HG03066 (cell line): ENCODE measurements at regions not wholly inside any gene's neighbourhood (a gene's known extent, or its start where the extent isn't known, plus 50 kb on each side); places are given as distances from the start of the nearest gene placed in this dataset.
A peak's percentile ranks its signal among the peaks of the same experiment; 100 is the strongest.

Experiments used
- ATAC-seq: cut with Tn5 transposase; IDR thresholded peaks from one replicate; pipeline ENCODE4 v1.9.1; 2021; ENCODE audit warnings: low read depth; ENCODE audit not compliant: unreplicated experiment

DNA sequence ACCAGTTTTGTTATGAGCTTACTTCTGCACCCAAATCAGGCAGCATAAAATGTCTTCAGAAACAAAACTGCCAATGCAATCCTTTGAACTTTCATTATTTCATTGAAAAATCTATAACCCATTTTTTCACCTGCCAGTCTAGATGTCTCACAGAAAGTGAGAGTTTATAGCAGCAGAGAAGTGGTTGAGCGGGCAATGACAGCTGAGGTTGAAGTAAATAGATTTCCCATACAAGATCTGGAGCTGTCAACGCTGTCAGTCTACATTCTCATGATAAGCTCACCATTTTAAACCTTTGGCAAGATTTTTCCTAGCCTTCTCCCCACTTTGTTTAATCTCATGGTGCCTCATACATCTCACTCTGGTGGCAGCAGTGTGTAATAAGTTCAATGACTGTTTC lies 1144.9 kb upstream of the PCDH9 start:
- ATAC-seq: no peak

DNA sequence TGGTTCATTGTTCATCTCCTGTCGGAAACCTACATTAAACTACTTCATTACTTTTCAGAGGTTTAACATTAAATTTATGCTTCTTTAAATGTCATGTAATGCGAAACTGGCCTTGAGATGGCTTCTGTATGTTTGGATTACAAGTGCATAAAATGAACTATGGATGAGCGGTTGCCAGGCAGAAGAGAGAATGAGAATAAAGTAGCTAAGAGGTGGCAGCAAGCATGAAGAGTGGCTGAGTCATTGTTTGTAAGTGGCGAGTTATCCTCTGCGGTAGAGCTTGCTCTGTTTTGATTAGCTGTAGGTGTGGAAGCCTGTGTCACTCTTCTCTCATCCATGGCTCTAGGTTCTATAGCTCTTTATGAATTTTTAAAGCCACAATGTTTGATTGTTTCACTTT lies 1139.6 kb upstream of the PCDH9 start:
- no peak for ATAC-seq

DNA sequence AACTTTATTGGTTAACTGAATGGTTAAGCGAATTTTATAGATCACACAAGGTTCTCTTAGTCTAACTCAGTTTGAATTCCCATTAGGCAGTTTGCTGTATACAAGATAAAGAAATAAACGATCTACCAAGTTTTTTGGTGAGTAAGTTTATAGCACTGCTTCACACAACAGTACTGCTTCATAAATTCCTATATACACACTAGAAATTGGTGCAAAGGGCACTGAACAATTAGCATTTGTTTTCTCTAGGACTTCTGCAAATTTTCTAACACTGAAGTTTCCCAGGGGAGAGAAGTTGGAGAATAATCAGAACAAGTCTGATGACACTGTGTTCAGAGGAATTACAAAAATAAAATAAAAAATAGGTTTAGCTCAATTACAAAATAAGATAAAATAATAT lies 1138.8 kb upstream of the PCDH9 start:
- no peak for ATAC-seq

DNA sequence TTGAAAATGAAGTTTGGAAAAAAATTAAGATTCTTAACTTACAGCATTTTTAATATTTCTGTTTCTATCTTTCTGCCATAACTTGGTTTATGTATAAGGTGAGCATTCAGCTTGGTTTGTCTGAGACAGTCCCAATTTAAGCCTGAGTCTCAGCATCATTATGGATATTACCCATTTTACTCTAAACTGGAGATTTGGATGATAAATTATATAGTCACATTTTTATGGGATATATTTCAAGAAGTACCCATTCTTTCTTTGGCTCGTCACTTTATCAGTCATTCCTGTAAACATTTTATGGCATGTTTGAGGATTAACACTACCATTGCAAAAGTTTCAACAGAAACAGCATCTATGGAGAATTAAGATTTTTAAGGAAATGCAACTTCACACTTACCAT lies 1129.0 kb upstream of the PCDH9 start:
- no peak for ATAC-seq

DNA sequence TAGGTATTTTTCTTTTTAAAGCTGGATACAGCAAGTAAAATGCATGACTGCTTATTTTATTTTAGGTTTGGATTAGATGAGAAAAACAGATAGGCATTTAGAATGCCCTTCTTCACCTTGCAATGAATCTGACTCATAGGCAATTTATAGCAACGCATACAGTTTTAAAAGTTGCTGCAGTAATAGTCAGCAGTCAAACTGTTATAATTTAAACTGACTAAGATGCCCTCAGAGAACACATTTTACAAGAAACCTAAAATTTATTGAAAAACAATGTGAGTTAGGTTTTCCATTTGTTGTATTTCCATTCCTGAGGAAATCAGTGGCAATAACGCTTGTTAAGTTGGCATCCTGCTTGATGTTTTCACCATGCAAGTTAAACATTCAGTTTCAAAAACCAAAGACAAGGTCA lies 1128.2 kb upstream of the PCDH9 start:
- no peak for ATAC-seq

DNA sequence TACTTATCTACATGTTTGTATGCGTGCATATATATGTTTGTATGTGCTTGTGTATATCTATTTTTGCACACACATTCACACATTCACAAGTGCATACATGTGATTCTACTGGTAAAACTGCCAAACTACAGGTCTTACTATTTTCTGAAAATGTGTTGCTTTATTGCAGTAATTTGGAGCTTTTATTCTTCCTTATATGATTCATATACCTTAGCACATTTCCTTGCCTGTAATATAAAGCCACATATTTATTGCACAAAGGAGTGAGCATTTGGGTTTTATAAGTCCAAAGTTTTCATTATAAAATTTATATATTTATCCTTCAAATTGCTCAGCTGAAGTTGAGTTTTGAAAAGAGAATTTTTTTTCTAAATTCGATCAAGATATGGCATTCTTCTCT lies 1120.4 kb upstream of the PCDH9 start:
- ATAC-seq: no peak

DNA sequence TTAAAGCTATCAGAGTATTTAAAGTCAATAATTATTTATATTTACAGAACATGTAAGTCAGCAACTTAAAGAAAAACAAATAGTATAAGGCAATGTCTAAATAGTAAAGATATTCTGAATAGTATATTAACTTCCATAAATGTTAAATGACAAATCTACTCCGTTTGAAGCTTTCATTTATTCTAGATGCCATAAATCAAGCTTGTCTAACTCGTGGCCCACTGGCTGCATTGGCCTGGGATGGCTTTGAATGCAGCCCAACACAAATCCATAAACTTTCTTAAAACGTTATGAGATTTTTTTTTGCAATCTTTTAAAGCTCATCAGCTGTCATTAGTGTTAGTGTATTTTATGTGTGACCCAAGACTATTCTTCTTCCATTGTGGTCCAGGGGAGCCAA lies 1117.1 kb upstream of the PCDH9 start:
- no peak for ATAC-seq

DNA sequence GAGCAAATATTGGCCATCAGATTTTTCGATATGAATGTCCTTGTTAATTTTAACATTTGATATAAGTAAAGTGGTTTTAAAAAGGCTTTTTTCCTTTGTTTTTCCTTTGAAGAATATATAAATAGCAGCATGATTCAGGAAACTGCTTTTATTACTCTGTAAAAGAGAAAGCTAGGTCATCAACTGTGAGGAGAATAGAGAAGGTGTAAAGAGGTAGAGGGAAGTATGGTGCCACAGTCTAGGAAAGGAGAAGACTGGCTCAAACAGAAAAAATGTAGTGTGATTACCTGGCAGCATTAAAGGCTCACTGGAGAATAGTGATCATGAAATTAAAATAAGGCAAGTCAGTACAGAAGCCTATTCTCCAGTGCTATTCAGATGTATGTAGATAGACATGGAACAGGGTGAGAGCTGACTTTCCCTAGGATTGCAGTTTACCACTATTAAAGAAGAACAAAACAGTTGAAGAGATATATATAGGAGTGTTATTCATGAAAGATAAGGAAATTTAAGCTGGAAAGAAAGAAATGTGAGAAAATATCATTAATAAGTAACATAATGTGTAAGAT lies 1115.9 kb upstream of the PCDH9 start:
- no peak for ATAC-seq

DNA sequence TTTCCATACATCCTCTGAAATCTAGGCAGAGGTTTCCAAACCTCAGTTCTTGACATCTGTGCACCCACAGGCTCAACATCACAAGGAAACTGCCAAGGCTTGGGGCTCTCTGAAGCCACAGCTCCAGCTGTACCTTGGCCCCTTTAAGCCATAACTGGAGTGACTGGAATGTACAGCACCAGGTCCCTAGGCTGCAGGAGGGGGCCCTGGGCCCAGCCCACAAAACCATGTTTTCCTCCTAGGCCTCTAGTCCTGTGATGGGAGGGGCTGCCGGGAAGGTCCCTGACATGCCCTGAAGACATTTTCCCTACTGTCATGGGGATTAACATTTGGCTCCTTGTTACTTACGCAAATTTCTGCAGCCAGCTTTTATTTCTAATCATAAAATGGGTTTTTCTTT lies 1093.0 kb upstream of the PCDH9 start:
- ATAC-seq: no peak

DNA sequence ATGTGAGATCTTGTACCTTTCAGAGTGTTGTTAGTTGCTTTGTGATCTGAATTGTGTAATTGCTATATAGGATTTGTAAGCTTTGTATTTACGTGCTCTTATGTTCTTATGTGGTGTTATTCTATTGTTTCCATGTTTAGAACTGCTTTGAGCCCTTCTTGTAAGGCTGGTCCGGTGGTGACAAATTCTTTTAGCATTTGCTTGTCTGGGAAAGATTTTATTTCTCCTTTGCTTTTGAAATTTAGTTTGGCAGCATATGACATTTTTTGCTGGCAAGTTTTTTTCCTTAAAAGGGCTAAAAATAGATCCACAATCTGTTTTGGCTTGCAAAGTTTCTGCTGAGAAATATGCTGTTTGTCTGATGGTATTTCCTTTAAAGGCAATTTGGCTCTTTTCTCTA lies 1089.2 kb upstream of the PCDH9 start:
- ATAC-seq: no peak

DNA sequence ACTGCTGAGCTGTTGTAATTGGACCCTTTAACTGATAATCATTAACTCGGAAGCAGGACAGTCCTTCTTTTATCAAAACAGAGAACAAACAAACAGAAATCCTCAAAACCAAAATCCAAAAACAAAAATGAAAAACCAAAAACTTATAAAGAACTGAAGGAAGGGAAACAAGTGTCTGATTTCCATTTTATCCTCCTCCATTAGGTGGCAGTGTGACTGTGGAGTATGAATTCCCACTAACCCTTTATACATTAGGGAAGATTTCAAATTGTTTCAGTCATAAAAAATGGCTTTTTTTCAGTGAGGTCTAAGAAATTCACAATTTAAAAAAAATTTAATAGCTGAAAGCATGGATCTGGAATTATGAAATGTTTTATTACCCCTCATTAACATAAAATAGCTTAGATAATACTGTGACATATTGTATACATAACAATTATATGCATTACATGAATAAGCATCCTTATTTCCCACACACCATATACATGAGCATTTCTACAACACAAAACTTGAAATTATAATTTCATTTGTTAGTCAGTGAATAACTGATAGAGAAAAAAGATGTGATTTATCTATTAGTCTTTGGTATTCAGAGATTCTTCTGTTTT lies 1074.3 kb upstream of the PCDH9 start:
- ATAC-seq: peak; percentile 63

DNA sequence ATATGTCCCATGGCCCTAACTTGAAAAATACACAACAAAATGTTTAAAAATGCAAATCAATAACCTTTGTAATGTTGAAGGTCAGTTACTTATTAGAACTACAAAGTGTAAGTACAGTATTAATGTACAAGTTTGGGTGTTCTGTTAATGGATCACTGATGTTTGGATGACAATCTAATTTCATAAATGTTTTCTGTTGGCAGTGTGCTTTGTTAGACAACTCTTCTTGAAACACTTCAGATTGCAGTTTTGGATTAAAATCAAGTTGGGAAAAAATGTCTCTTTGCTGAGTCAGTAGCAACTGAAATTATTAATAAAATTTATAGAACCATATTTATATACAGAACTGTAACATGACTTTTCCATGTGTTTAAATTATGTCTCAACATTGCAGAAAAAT lies 1063.5 kb upstream of the PCDH9 start:
- ATAC-seq: no peak

DNA sequence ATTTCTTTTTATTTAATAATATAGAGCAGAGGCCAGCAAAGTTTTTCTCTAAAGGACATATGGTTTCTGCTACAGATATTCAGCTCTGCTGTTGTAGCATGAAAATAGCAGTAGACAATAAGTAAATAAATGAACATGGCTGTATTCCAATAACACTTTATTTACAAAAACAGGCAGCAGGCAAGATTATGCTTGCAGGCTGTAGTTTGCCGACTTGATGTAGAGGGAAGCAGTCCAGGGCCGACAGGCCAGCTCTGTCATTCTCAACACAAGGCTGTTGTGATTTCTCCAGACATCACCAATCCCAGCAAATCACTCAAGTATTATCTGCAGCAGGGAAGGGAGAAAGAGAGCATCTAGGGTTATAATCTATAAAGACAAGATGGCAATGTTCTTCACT lies 1062.5 kb upstream of the PCDH9 start:
- ATAC-seq: no peak

DNA sequence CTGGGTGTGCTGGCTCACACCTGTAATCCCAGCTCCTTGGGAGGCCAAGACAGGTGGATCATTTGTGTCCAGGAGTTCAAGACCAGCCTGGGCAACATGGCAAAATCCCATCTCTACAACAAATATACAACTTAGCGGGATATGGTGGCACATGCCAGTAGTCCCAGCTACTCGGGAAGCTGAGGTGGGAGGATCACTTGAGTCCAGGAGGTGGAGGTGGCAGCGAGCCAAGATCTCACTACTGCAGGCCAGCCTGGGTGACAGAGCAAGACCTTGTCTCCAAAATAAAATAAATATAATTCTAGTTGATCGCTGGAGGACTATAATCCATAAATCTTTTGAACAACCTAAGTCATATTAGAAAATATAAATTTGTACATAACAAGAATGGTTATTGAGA lies 1061.5 kb upstream of the PCDH9 start:
- no peak for ATAC-seq

DNA sequence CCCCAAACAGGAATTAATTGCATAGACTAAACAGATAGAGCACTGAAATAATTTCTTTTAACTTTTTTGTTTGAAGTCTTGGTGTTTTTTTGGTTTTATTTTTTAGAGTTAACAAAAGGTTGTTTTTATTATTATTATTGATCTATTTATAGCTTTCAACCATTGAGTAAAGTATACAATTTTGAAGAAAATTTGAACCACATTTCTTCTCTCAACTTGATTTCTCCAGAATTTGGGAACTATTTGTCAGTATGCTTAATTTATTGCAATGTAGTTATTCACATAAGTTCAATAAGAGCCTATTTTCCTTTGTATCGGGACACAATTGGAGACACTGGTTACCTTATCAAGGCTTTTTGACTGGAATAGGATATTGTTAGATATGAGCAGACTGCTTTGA lies 1045.6 kb upstream of the PCDH9 start:
- no peak for ATAC-seq

DNA sequence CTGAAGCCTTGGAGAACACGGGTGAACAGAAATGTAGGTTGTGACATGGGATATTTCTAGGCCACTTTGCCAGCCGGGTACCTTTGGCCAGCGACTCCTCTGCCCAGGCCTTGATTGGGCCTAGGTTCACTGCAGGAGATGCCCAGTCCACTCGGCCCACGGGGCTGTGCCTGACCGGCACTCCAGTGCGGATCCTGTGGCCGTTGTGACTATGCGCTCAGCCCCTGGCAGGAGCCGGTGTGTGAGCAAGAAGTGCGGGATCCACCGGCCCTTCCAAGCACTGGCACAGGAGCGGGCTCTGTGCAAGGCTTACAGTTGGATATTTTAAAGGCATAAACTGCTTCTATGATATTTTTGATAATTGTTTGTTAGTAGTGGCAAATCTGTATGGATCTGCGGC lies 1042.5 kb upstream of the PCDH9 start:
- ATAC-seq: no peak

DNA sequence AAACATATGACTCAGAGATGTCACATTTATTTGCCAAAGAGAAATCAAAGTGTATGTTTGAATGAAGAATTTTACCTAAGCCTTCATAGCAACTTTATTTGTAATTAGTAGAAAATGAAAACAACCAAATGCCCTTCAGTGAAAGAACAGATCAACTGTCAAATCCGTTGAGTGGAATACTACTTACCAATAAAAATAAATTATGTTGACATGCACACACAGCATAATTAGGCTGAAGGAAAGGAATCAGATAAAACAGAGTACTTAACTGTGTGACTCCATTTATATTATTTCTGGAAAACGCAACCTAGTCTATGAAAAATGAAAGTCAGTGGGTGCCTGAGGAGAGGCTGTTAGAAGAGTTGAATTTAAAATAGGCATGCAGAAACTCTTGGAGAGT lies 1034.6 kb upstream of the PCDH9 start:
- ATAC-seq: no peak

DNA sequence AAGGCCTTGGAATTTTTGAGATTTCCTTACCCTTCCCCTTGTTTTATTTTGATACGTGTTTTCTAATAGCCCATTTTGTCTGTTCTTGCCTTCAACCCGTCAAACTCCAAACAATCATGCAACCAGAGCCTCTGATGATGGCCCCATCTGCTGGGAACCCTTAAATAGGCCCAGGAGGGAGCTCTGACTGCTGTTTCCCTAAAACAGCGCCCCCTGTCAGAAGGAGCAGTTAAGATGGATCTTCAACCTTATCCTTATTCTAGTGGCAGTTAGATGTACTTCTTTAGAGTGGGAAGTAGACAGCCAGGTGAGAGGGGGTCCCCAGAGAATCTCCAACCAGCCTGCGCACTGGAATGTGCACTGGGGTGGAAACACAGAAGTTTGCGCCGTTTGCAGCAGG lies 1031.0 kb upstream of the PCDH9 start:
- ATAC-seq: no peak

DNA sequence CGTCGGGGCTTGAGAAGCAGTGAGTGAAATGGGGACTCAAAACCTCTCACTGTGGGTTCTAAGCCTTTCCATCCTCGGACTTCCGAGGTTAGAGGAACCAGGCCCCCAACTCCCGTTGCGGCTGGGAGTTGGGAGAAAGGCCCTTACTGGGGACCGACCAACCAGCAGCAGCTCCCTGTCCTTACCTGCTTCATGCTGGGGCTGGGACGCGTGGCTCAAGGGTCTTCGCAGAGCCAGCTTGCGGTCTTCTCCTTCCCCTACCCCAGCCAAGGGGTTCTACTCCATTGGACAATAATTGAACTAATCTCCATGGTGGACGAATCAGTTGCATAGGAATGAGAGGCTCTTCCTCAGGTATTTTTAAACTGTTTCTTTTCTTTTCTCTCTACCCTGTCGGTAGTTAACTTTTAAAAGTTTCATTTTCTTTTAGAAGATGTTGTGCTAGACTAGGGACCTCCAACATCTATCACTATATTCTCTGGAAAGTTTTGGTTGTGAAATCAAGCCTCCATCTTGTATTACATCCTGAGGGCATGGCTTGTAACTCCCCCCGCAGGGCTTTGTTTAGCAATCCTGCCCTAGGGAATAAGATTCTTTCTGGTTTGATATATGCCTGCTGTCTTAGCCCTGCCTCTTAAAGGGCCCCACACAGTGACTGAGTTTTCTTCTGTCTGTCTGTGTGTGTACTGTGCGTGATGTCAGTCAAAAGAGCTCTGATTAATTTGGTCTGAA lies 1027.1 kb upstream of the PCDH9 start:
- no peak for ATAC-seq

DNA sequence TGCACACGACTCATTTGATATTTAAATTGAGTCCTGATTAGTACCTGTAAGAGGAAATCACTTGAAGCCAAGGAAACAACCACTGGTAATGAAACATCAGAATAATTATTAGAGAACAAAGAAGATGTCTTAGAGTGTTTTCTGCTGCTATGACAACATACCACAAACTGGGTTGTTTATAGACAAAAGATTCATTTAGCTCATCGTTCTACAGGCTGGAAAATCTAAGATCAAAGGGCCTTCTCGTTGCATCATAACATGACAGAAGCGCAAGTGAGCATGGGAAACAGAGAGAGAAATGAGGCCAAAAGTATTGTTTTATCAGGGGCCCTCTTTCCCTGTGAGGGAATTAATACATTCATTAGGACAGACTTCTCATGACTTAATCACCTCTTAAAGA lies 1024.0 kb upstream of the PCDH9 start:
- no peak for ATAC-seq

DNA sequence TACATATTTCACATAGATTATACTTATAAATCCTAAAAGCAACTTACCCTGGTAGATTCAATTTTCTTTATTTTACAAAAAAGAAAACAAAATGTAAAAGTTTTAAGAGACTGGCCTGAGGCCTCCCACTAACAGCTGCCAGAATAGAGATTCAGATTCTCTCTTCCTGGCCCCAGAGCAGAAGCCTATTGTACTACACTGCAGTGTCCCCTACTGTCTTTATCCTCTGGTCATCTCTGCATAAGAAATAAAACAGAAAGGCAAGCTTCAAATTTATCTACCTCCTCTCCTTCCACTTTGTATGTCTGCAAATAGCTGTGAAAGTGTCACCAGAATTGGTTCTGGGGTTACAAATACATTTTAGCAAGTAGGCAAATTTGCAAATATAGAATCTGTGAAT lies 1004.1 kb upstream of the PCDH9 start:
- ATAC-seq: no peak

DNA sequence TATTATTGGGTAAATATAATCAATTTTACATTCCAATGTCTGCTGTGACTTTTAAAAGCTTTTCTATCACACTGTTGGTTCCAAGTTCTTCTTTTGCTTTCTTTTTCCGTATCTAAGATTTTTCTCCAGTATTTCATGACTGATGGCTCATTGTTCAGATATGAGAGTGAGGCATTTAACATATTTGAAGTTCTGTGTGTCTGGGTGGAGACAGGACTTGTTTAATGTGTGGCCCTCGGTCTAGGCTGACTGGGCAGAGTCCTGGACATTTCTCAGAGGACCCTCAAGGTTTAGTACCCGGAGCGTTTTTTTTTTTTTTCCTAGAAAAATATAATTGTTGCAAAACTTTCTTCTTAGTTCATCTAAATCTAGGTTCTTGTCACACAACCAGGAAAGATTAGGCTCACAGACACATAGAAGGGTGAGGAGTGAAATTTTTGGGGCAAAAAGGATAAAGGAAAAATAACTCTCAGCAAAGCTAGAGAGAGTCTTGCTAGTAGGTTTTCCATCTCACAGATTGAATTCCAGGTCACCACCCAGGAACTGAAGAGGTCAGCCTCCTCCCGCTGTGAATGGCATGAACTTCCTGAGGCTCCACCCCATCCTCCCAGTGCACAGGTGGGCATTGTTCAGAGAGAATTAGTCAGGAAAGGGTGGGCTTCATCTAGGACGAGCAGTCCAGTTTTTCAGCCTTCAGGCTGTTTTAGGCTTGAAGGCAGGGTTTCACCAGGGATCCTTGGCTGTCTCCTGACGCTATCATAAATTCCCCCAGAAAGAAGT lies 1002.4 kb upstream of the PCDH9 start:
- no peak for ATAC-seq
